KBM-7 (cell line): ENCODE measurements at regions not wholly inside any gene's neighbourhood (a gene's known extent, or its start where the extent isn't known, plus 50 kb on each side); places are given as distances from the start of the nearest gene placed in this dataset.
A peak's percentile ranks its signal among the peaks of the same experiment; 100 is the strongest.
"Not testable (repeated sequence)": the region's sequence is repeated elsewhere in the genome, so short reads cannot be mapped to it uniquely, and the experiment has no call there.

Experiments
- DNase-seq: peaks from one replicate; pipeline ENCODE4 v3.0.0-alpha.2; 2015
- in situ Hi-C: fragments of 300-500 bp; cut with MboI; formaldehyde crosslinking; loops from 2 replicates; pipeline ENCODE4 v1.14.3; 2020; ENCODE audit warnings: low sequenced_read_pairs, low pct_unique_long_range_greater_than_20kb, mixed read lengths

GRCh38 chr5:124888622-124889485 is 142.4 kb upstream of the ZNF608 start:
- in situ Hi-C loops = no loop called here
- DNase-seq = no peak

- in situ Hi-C loops = no loop called here
- no peak for DNase-seq
Measured at GRCh38 chr5:124889486-124889825, 143.0 kb upstream of the ZNF608 start.

- DNase-seq = no peak
- in situ Hi-C loops = no loop called here
Measured at GRCh38 chr5:124889850-124890249, 143.4 kb upstream of the ZNF608 start.

- DNase-seq, in situ Hi-C loops: not testable (repeated sequence)
Measured at GRCh38 chr5:124890442-124890841, 144.0 kb upstream of the ZNF608 start.

GRCh38 chr5:124891179-124891578 is 144.7 kb upstream of the ZNF608 start:
- no peak for DNase-seq

GRCh38 chr5:124892185-124892848 is 145.9 kb upstream of the ZNF608 start:
- no peak for DNase-seq
- in situ Hi-C loops = no loop called here

More at GRCh38 chr5:124891179-124891578, 144.7 kb upstream of the ZNF608 start:
- in situ Hi-C loops = no loop called here

GRCh38 chr5:124894541-124894940 is 148.1 kb upstream of the ZNF608 start:
- in situ Hi-C loops = no loop called here
- DNase-seq = no peak

GRCh38 chr5:124895236-124895635 is 148.8 kb upstream of the ZNF608 start:
- in situ Hi-C loops = no loop called here
- no peak for DNase-seq

GRCh38 chr5:124901081-124901480 is 154.6 kb upstream of the ZNF608 start:
- in situ Hi-C loops = no loop called here
- no peak for DNase-seq

GRCh38 chr5:124902097-124902821 is 155.8 kb upstream of the ZNF608 start:
- in situ Hi-C loops = no loop called here
- DNase-seq = peak; percentile 84

- in situ Hi-C loops = no loop called here
- DNase-seq = no peak
Measured at GRCh38 chr5:124905256-124906130, 159.1 kb upstream of the ZNF608 start.

- DNase-seq = peak; percentile 61
- in situ Hi-C loops = no loop called here
Measured at GRCh38 chr5:124906339-124907097, 160.1 kb upstream of the ZNF608 start.

GRCh38 chr5:124907098-124907644 is 160.7 kb upstream of the ZNF608 start:
- in situ Hi-C loops = no loop called here
- DNase-seq = no peak

GRCh38 chr5:124908581-124909451 is 162.4 kb upstream of the ZNF608 start:
- peak; percentile 18 for DNase-seq
- in situ Hi-C loops = no loop called here

GRCh38 chr5:124909734-124910133 is 163.3 kb upstream of the ZNF608 start:
- in situ Hi-C loops = no loop called here
- no peak for DNase-seq

GRCh38 chr5:124910354-124911016 is 164.0 kb upstream of the ZNF608 start:
- in situ Hi-C loops = no loop called here
- DNase-seq = no peak
